B cell (primary cell): ENCODE measurements at regions not wholly inside any gene's neighbourhood (a gene's known extent, or its start where the extent isn't known, plus 50 kb on each side); places are given as distances from the start of the nearest gene placed in this dataset.

Source experiments
- CTCF ChIP-seq: fragments of 200-600 bp; IDR thresholded peaks from one replicate; pipeline ENCODE4 v1.8.0; 2022; ENCODE audit warnings: antibody characterized with exemption, mild to moderate bottlenecking
- EZH2 ChIP-seq: IDR thresholded peaks from 2 replicates; pipeline ENCODE4 v1.6.1; 2012; ENCODE audit warnings: borderline replicate concordance, low read depth, mild to moderate bottlenecking, moderate library complexity, low read length; ENCODE audit not compliant: insufficient read depth, poor library complexity, severe bottlenecking

- TF ChIP-seq EZH2, result no peak
- TF ChIP-seq CTCF, result no peak
These were observed 67.8 kb upstream of the EPHA5 start for GRCh38 chr4:65738134-65738533.
